Activated CD4-positive, alpha-beta T cell treated with anti-CD3 and anti-CD28 coated beads, Interleukin-2, amount 50 U/mL, for 48 hours (primary cell): ENCODE measurements at regions not wholly inside any gene's neighbourhood (a gene's known extent, or its start where the extent isn't known, plus 50 kb on each side); places are given as distances from the start of the nearest gene placed in this dataset.

Experiments used
- DNase-seq, 2 experiments: peaks; one replicate each; pipeline ENCODE4 v3.0.0-alpha.2; 2020

- DNase-seq: no peak
Observed at GRCh38 chr3:67765575-67765974, 111.2 kb upstream of the SUCLG2 start.

GRCh38 chr3:67745296-67745695, 90.9 kb upstream of the SUCLG2 start:
- no peak for DNase-seq

GRCh38 chr3:67744699-67745098, 90.3 kb upstream of the SUCLG2 start:
- no peak for DNase-seq

- no peak for DNase-seq
Observed at GRCh38 chr3:67739851-67740250, 85.4 kb upstream of the SUCLG2 start.

GRCh38 chr3:67737906-67738865, 83.8 kb upstream of the SUCLG2 start:
- DNase-seq: no peak

- no peak for DNase-seq
Observed at GRCh38 chr3:67737140-67737539, 82.7 kb upstream of the SUCLG2 start.

GRCh38 chr3:67733269-67733950, 79.0 kb upstream of the SUCLG2 start:
- DNase-seq: no peak

- DNase-seq: no peak
Observed at GRCh38 chr3:67724434-67724833, 70.0 kb upstream of the SUCLG2 start.

GRCh38 chr3:67723863-67724262, 69.5 kb upstream of the SUCLG2 start:
- DNase-seq: no peak

- DNase-seq: no peak
Observed at GRCh38 chr3:67719333-67719732, 64.9 kb upstream of the SUCLG2 start.

- no peak for DNase-seq
Observed at GRCh38 chr3:67715971-67716370, 61.6 kb upstream of the SUCLG2 start.

GRCh38 chr3:67713764-67714469, 59.5 kb upstream of the SUCLG2 start:
- DNase-seq: no peak

- no peak for DNase-seq
Observed at GRCh38 chr3:67712259-67712658, 57.8 kb upstream of the SUCLG2 start.

- no peak for DNase-seq
Observed at GRCh38 chr3:67710396-67710795, 56.0 kb upstream of the SUCLG2 start.

GRCh38 chr3:67706934-67707333, 52.5 kb upstream of the SUCLG2 start:
- no peak for DNase-seq

GRCh38 chr3:67704322-67704721, 49.9 kb upstream of the SUCLG2 start:
- no peak for DNase-seq
